ENCODE measurements at regions not wholly inside any gene's neighbourhood (a gene's known extent, or its start where the extent isn't known, plus 50 kb on each side); places are given as distances from the start of the nearest gene placed in this dataset.

DNA sequence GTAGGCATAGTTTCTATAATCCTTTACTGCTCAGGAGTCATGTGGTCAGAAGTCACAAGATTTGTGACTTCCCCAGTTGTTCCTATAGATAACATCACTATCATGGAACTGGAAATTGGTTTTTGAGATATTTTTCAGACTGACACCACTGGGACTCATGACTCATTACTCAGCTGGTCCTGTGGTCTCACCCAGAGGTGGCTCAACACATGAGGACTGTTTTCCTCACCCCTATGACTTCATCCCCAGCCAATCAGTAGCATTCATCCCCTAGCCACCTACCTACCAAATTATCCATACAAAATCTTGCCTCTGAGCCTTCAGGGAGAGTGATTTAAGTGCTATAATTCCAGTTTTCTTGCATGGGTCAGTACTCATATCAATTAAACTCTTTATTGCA is 1217.7 kb downstream of the EPHA7 start:
- Histone ChIP-seq H3K4me1 (ENCODE audit: control insufficient read depth in 5 of 5, insufficient read depth in 5 of 5, low read length in 5 of 5) (no peaks in the 10 kb centered on the region), H3K27ac (ENCODE audit: low read depth, low read length) (no peak overlapping the region), H3K9ac (ENCODE audit: low read length in 5 of 5) (no peak overlapping the region), H3K4me3 (ENCODE audit: low read depth in 1 of 5, low read length in 5 of 5) (no peak overlapping the region), H3K36me3 (ENCODE audit: control insufficient read depth in 5 of 5, insufficient read depth in 5 of 5, low read length in 5 of 5) (no peaks in the 10 kb centered on the region), H3K9me3 (ENCODE audit: control insufficient read depth in 5 of 5, low read length in 5 of 5) (peaks cover 0 to 3% (median 0%) of the 10 kb centered on the region in 5 donors), H3K27me3 (ENCODE audit: control insufficient read depth in 5 of 5, insufficient read depth in 4 of 5, low read length in 5 of 5) (no peaks in the 10 kb centered on the region)

- Histone ChIP-seq H3K9me3 (ENCODE audit: control insufficient read depth in 5 of 5, low read length in 5 of 5) (peaks cover 0 to 3% (median 0%) of the 10 kb centered on the region in 5 donors), H3K4me3 (ENCODE audit: low read depth in 1 of 5, low read length in 5 of 5) (no peak overlapping the region), H3K27ac (ENCODE audit: low read depth, low read length) (no peak overlapping the region), H3K27me3 (ENCODE audit: control insufficient read depth in 5 of 5, insufficient read depth in 4 of 5, low read length in 5 of 5) (no peaks in the 10 kb centered on the region), H3K36me3 (ENCODE audit: control insufficient read depth in 5 of 5, insufficient read depth in 5 of 5, low read length in 5 of 5) (no peaks in the 10 kb centered on the region), H3K9ac (ENCODE audit: low read length in 5 of 5) (no peak overlapping the region), H3K4me1 (ENCODE audit: control insufficient read depth in 5 of 5, insufficient read depth in 5 of 5, low read length in 5 of 5) (no peaks in the 10 kb centered on the region)
Observed at GRCh38 chr6:92196325-92196724, 1223.0 kb downstream of the EPHA7 start.

DNA sequence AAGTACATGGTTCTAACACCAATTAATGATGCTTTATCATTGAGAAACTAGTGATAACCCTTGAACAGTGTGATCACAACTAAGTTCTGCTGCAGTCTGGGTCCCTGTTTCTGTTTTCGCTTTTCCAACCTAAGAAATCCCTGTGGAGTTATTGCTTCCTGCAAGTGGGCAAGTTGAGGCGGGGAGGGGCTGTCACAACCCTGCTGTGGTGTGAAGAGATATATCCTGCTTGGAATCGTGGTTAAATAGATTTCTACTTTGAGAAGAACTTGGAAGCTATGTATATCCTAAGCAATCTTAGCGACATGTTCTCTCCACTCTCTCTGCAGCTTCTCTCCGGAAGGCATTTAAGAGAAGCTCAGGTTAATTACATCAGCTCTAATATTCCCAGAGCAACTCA is 1223.6 kb downstream of the EPHA7 start:
- Histone ChIP-seq H3K9me3 (ENCODE audit: control insufficient read depth in 5 of 5, low read length in 5 of 5) (peaks cover 0 to 3% (median 0%) of the 10 kb centered on the region in 5 donors), H3K4me3 (ENCODE audit: low read depth in 1 of 5, low read length in 5 of 5) (no peak overlapping the region), H3K36me3 (ENCODE audit: control insufficient read depth in 5 of 5, insufficient read depth in 5 of 5, low read length in 5 of 5) (no peaks in the 10 kb centered on the region), H3K4me1 (ENCODE audit: control insufficient read depth in 5 of 5, insufficient read depth in 5 of 5, low read length in 5 of 5) (no peaks in the 10 kb centered on the region), H3K27me3 (ENCODE audit: control insufficient read depth in 5 of 5, insufficient read depth in 4 of 5, low read length in 5 of 5) (no peaks in the 10 kb centered on the region), H3K27ac (ENCODE audit: low read depth, low read length) (no peak overlapping the region), H3K9ac (ENCODE audit: low read length in 5 of 5) (no peak overlapping the region)

- Histone ChIP-seq H3K4me1 (ENCODE audit: control insufficient read depth in 5 of 5, insufficient read depth in 5 of 5, low read length in 5 of 5) (no peaks in the 10 kb centered on the region), H3K27me3 (ENCODE audit: control insufficient read depth in 5 of 5, insufficient read depth in 4 of 5, low read length in 5 of 5) (no peaks in the 10 kb centered on the region), H3K27ac (ENCODE audit: low read depth, low read length) (no peak overlapping the region), H3K9ac (ENCODE audit: low read length in 5 of 5) (no peak overlapping the region), H3K9me3 (ENCODE audit: control insufficient read depth in 5 of 5, low read length in 5 of 5) (no peaks in the 10 kb centered on the region), H3K4me3 (ENCODE audit: low read depth in 1 of 5, low read length in 5 of 5) (no peak overlapping the region), H3K36me3 (ENCODE audit: control insufficient read depth in 5 of 5, insufficient read depth in 5 of 5, low read length in 5 of 5) (no peaks in the 10 kb centered on the region)
Observed at GRCh38 chr6:92188016-92188415, 1231.3 kb downstream of the EPHA7 start.

DNA sequence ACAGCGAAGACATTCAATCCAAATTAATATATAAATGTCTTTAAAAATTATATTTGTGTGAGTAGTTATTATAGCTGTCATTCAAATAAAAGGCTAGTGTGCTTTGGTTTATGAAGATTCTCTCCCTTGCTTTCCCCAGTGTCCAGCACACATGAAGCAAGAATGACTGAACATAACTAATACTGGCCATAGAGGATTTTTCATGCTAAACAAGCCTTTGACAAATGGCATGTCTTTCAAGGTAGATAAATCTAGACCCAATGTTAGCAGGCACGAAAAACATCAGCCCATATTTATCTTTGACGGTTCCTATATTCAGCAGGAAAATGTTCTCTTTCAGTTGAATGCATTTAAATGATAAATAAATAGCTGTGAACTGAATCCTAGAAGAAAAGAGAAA is 1234.4 kb downstream of the EPHA7 start:
- Histone ChIP-seq H3K27ac (ENCODE audit: low read depth, low read length) (no peak overlapping the region), H3K9ac (ENCODE audit: low read length in 5 of 5) (no peak overlapping the region), H3K4me1 (ENCODE audit: control insufficient read depth in 5 of 5, insufficient read depth in 5 of 5, low read length in 5 of 5) (no peaks in the 10 kb centered on the region), H3K9me3 (ENCODE audit: control insufficient read depth in 5 of 5, low read length in 5 of 5) (no peaks in the 10 kb centered on the region), H3K27me3 (ENCODE audit: control insufficient read depth in 5 of 5, insufficient read depth in 4 of 5, low read length in 5 of 5) (no peaks in the 10 kb centered on the region), H3K4me3 (ENCODE audit: low read depth in 1 of 5, low read length in 5 of 5) (no peak overlapping the region), H3K36me3 (ENCODE audit: control insufficient read depth in 5 of 5, insufficient read depth in 5 of 5, low read length in 5 of 5) (no peaks in the 10 kb centered on the region)

- no peaks in the 10 kb centered on the region for H3K36me3 ChIP-seq (ENCODE audit: control insufficient read depth in 5 of 5, insufficient read depth in 5 of 5, low read length in 5 of 5)
- H3K27me3 ChIP-seq (ENCODE audit: control insufficient read depth in 5 of 5, insufficient read depth in 4 of 5, low read length in 5 of 5): no peaks in the 10 kb centered on the region
- no peaks in the 10 kb centered on the region for H3K4me1 ChIP-seq (ENCODE audit: control insufficient read depth in 5 of 5, insufficient read depth in 5 of 5, low read length in 5 of 5)
- H3K9ac ChIP-seq (ENCODE audit: low read length in 5 of 5): no peak overlapping the region
- H3K4me3 ChIP-seq (ENCODE audit: low read depth in 1 of 5, low read length in 5 of 5): no peak overlapping the region
- H3K9me3 ChIP-seq (ENCODE audit: control insufficient read depth in 5 of 5, low read length in 5 of 5): no peaks in the 10 kb centered on the region
- H3K27ac ChIP-seq (ENCODE audit: low read depth, low read length): no peak overlapping the region
Observed at GRCh38 chr6:92181347-92181746, 1238.0 kb downstream of the EPHA7 start.

DNA sequence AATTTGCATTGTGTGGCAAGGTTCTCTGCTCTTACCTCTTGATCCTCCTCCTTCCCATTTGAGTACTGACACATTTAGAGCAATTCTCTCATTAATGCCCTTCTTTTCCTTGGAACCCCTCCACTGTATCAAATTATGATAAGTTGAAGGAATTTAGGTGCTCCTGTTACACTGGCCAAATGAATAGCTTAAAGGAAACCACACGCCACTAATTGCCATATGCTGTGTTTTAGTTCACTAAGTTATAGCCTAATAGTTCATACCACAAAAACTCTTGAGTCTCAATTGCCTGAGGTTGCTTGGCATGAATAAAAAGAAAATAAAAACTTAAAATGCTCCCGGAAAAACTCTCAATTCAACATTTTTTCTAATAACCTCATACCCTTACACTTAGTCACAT is 1239.3 kb downstream of the EPHA7 start:
- Histone ChIP-seq H3K27me3 (ENCODE audit: control insufficient read depth in 5 of 5, insufficient read depth in 4 of 5, low read length in 5 of 5) (no peaks in the 10 kb centered on the region), H3K9me3 (ENCODE audit: control insufficient read depth in 5 of 5, low read length in 5 of 5) (no peaks in the 10 kb centered on the region), H3K4me1 (ENCODE audit: control insufficient read depth in 5 of 5, insufficient read depth in 5 of 5, low read length in 5 of 5) (no peaks in the 10 kb centered on the region), H3K4me3 (ENCODE audit: low read depth in 1 of 5, low read length in 5 of 5) (no peak overlapping the region), H3K36me3 (ENCODE audit: control insufficient read depth in 5 of 5, insufficient read depth in 5 of 5, low read length in 5 of 5) (no peaks in the 10 kb centered on the region), H3K9ac (ENCODE audit: low read length in 5 of 5) (no peak overlapping the region), H3K27ac (ENCODE audit: low read depth, low read length) (no peak overlapping the region)

DNA sequence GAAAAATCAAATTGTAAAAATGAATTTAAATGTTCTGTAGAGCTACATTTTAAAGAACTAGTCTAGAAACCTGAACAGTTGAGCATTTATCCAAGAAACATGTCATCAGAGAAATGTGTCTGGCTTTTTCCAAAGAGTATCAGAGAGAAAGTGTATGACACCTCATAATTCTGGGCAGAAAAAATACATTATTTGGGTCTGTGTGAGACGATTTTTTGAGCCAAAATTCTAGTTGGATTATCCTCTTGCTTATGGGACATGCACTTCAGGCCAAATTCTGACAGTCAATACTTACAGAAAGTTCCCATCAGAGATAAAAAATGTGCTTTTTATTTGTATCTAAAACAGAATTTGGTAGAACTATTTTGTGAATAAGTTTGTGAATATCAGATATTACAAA is 1242.7 kb downstream of the EPHA7 start:
- Histone ChIP-seq H3K27me3 (ENCODE audit: control insufficient read depth in 5 of 5, insufficient read depth in 4 of 5, low read length in 5 of 5) (no peaks in the 10 kb centered on the region), H3K9ac (ENCODE audit: low read length in 5 of 5) (no peak overlapping the region), H3K4me3 (ENCODE audit: low read depth in 1 of 5, low read length in 5 of 5) (no peak overlapping the region), H3K27ac (ENCODE audit: low read depth, low read length) (no peak overlapping the region), H3K4me1 (ENCODE audit: control insufficient read depth in 5 of 5, insufficient read depth in 5 of 5, low read length in 5 of 5) (peaks cover 0 to 7% (median 4%) of the 10 kb centered on the region in 5 donors), H3K9me3 (ENCODE audit: control insufficient read depth in 5 of 5, low read length in 5 of 5) (no peaks in the 10 kb centered on the region), H3K36me3 (ENCODE audit: control insufficient read depth in 5 of 5, insufficient read depth in 5 of 5, low read length in 5 of 5) (no peaks in the 10 kb centered on the region)

DNA sequence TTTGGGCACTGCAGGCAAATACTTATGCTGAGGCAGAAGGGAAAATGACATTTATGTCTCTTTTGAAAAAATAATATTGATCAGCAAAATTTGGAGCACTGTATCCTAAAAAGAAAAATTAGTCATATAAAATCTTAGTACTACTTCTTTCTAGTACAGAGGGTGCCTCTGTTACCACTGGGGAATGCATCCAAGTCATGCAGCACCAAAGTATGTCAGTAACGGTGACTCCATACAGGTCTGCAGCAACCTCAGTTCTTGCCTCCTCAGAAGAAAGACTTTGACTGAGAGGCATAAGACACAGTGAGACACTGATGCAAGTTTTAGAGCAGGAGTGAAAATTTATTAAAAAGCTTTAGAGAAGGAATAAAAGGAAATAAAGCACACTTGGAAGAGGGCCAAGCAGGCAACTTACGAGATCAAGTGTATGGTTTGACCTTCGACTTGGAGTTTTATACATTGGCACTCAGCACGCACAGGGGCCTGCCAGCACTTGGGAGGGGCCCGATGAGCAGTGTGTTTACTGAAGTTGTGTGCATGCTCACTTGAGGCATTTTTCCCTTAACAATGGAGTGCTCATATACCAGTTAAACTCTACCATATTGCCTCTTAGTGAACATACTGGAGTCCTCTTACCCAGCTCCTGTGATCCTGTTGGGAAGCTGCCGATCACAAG is 1244.8 kb downstream of the EPHA7 start:
- no peaks in the 10 kb centered on the region for H3K27me3 ChIP-seq (ENCODE audit: control insufficient read depth in 5 of 5, insufficient read depth in 4 of 5, low read length in 5 of 5)

DNA sequence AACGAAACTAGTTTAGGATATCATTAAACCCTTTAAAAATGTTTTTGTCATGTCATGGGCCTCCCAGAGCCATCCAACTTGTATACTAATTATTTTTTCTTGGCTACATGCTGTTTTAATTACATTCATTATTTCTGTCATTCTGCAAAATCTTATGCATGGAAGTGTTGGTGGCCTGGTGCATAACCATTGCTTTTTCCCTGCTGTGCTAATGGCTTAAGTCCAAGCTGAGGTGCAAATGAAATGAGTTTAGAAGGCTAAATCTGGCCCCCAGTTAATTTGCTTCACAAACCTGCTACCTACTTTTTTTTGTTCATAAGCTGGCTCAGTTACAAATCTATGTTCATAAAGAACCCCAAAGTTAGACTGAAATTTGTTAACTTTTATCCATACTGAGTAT is 1249.9 kb downstream of the EPHA7 start:
- Histone ChIP-seq H3K9me3 (ENCODE audit: control insufficient read depth in 5 of 5, low read length in 5 of 5) (no peaks in the 10 kb centered on the region), H3K4me3 (ENCODE audit: low read depth in 1 of 5, low read length in 5 of 5) (no peak overlapping the region), H3K4me1 (ENCODE audit: control insufficient read depth in 5 of 5, insufficient read depth in 5 of 5, low read length in 5 of 5) (peaks cover 0 to 3% (median 1%) of the 10 kb centered on the region in 5 donors), H3K36me3 (ENCODE audit: control insufficient read depth in 5 of 5, insufficient read depth in 5 of 5, low read length in 5 of 5) (no peaks in the 10 kb centered on the region), H3K27me3 (ENCODE audit: control insufficient read depth in 5 of 5, insufficient read depth in 4 of 5, low read length in 5 of 5) (no peaks in the 10 kb centered on the region), H3K27ac (ENCODE audit: low read depth, low read length) (no peak overlapping the region), H3K9ac (ENCODE audit: low read length in 5 of 5) (no peak overlapping the region)

More for the DNA sequence above, 1244.8 kb downstream of the EPHA7 start:
- Histone ChIP-seq H3K27ac (ENCODE audit: low read depth, low read length) (no peak overlapping the region), H3K9me3 (ENCODE audit: control insufficient read depth in 5 of 5, low read length in 5 of 5) (no peaks in the 10 kb centered on the region), H3K36me3 (ENCODE audit: control insufficient read depth in 5 of 5, insufficient read depth in 5 of 5, low read length in 5 of 5) (no peaks in the 10 kb centered on the region), H3K4me1 (ENCODE audit: control insufficient read depth in 5 of 5, insufficient read depth in 5 of 5, low read length in 5 of 5) (peaks cover 0 to 7% (median 4%) of the 10 kb centered on the region in 5 donors), H3K4me3 (ENCODE audit: low read depth in 1 of 5, low read length in 5 of 5) (no peak overlapping the region), H3K9ac (ENCODE audit: low read length in 5 of 5) (no peak overlapping the region)

All from subcutaneous abdominal adipose tissue (tissue), 5 donors.